ENCODE measurements at regions not wholly inside any gene's neighbourhood (a gene's known extent, or its start where the extent isn't known, plus 50 kb on each side); places are given as distances from the start of the nearest gene placed in this dataset.

GRCh38 chr13:99654076-99654475 is 152.8 kb downstream of the TM9SF2 start:
- H3K4me3 Mint-ChIP-seq = no peak overlapping the region

GRCh38 chr13:99653526-99653925 is 152.3 kb downstream of the TM9SF2 start:
- no peak overlapping the region for H3K27ac Mint-ChIP-seq
- H3K36me3 Mint-ChIP-seq (ENCODE audit: low read depth) = no peaks in the 10 kb centered on the region
- H3K27me3 Mint-ChIP-seq = no peaks in the 10 kb centered on the region
- no peaks in the 10 kb centered on the region for H3K9me3 Mint-ChIP-seq
- H3K4me3 Mint-ChIP-seq = no peak overlapping the region
- H3K4me1 Mint-ChIP-seq (ENCODE audit: low read depth) = peaks cover 32% of the 10 kb centered on the region

More at GRCh38 chr13:99654076-99654475, 152.8 kb downstream of the TM9SF2 start:
- H3K4me1 Mint-ChIP-seq (ENCODE audit: low read depth) = peaks cover 37% of the 10 kb centered on the region
- H3K27ac Mint-ChIP-seq = no peak overlapping the region
- H3K36me3 Mint-ChIP-seq (ENCODE audit: low read depth) = no peaks in the 10 kb centered on the region
- no peaks in the 10 kb centered on the region for H3K9me3 Mint-ChIP-seq
- no peaks in the 10 kb centered on the region for H3K27me3 Mint-ChIP-seq

- H3K9me3 Mint-ChIP-seq = no peaks in the 10 kb centered on the region
- peaks cover 28% of the 10 kb centered on the region for H3K4me1 Mint-ChIP-seq (ENCODE audit: low read depth)
- no peak overlapping the region for H3K4me3 Mint-ChIP-seq
- H3K36me3 Mint-ChIP-seq (ENCODE audit: low read depth) = no peaks in the 10 kb centered on the region
- H3K27me3 Mint-ChIP-seq = no peaks in the 10 kb centered on the region
- no peak overlapping the region for H3K27ac Mint-ChIP-seq
Observed at GRCh38 chr13:99652901-99653300, 151.6 kb downstream of the TM9SF2 start.

GRCh38 chr13:99652141-99652540 is 150.9 kb downstream of the TM9SF2 start:
- Mint-ChIP-seq H3K27me3 (no peaks in the 10 kb centered on the region), H3K4me3 (no peak overlapping the region), H3K27ac (no peak overlapping the region), H3K9me3 (no peaks in the 10 kb centered on the region), H3K36me3 (ENCODE audit: low read depth) (no peaks in the 10 kb centered on the region), H3K4me1 (ENCODE audit: low read depth) (peaks cover 21% of the 10 kb centered on the region)

- no peak overlapping the region for H3K4me3 Mint-ChIP-seq
- H3K4me1 Mint-ChIP-seq (ENCODE audit: low read depth) = peaks cover 10% of the 10 kb centered on the region
- H3K27me3 Mint-ChIP-seq = no peaks in the 10 kb centered on the region
- H3K27ac Mint-ChIP-seq = no peak overlapping the region
- no peaks in the 10 kb centered on the region for H3K36me3 Mint-ChIP-seq (ENCODE audit: low read depth)
- H3K9me3 Mint-ChIP-seq = no peaks in the 10 kb centered on the region
Observed at GRCh38 chr13:99651016-99651415, 149.7 kb downstream of the TM9SF2 start.

GRCh38 chr13:99650410-99650809 is 149.1 kb downstream of the TM9SF2 start:
- Mint-ChIP-seq H3K36me3 (ENCODE audit: low read depth) (no peaks in the 10 kb centered on the region), H3K27ac (no peak overlapping the region), H3K9me3 (no peaks in the 10 kb centered on the region), H3K27me3 (no peaks in the 10 kb centered on the region), H3K4me3 (no peak overlapping the region), H3K4me1 (ENCODE audit: low read depth) (peaks cover 3% of the 10 kb centered on the region)

- Mint-ChIP-seq H3K27ac (no peak overlapping the region), H3K36me3 (ENCODE audit: low read depth) (no peaks in the 10 kb centered on the region), H3K9me3 (no peaks in the 10 kb centered on the region), H3K4me1 (ENCODE audit: low read depth) (no peaks in the 10 kb centered on the region), H3K4me3 (no peak overlapping the region), H3K27me3 (no peaks in the 10 kb centered on the region)
Observed at GRCh38 chr13:99648927-99649326, 147.7 kb downstream of the TM9SF2 start.

GRCh38 chr13:99648066-99648665 is 146.9 kb downstream of the TM9SF2 start:
- Mint-ChIP-seq H3K36me3 (ENCODE audit: low read depth) (no peaks in the 10 kb centered on the region), H3K4me3 (no peak overlapping the region), H3K27me3 (no peaks in the 10 kb centered on the region), H3K9me3 (no peaks in the 10 kb centered on the region), H3K4me1 (ENCODE audit: low read depth) (no peaks in the 10 kb centered on the region), H3K27ac (no peak overlapping the region)

GRCh38 chr13:99647596-99647985 is 146.3 kb downstream of the TM9SF2 start:
- Mint-ChIP-seq H3K36me3 (ENCODE audit: low read depth) (no peaks in the 10 kb centered on the region), H3K4me3 (no peak overlapping the region), H3K27me3 (no peaks in the 10 kb centered on the region), H3K27ac (no peak overlapping the region), H3K9me3 (no peaks in the 10 kb centered on the region), H3K4me1 (ENCODE audit: low read depth) (no peaks in the 10 kb centered on the region)

GRCh38 chr13:99646866-99647595 is 145.8 kb downstream of the TM9SF2 start:
- no peaks in the 10 kb centered on the region for H3K27me3 Mint-ChIP-seq
- H3K4me3 Mint-ChIP-seq = no peak overlapping the region
- H3K9me3 Mint-ChIP-seq = no peaks in the 10 kb centered on the region
- no peaks in the 10 kb centered on the region for H3K36me3 Mint-ChIP-seq (ENCODE audit: low read depth)
- H3K27ac Mint-ChIP-seq = no peak overlapping the region
- no peaks in the 10 kb centered on the region for H3K4me1 Mint-ChIP-seq (ENCODE audit: low read depth)

GRCh38 chr13:99642841-99643240 is 141.6 kb downstream of the TM9SF2 start:
- no peak overlapping the region for H3K27ac Mint-ChIP-seq
- no peaks in the 10 kb centered on the region for H3K4me1 Mint-ChIP-seq (ENCODE audit: low read depth)
- no peaks in the 10 kb centered on the region for H3K27me3 Mint-ChIP-seq
- no peaks in the 10 kb centered on the region for H3K9me3 Mint-ChIP-seq
- H3K4me3 Mint-ChIP-seq = no peak overlapping the region
- H3K36me3 Mint-ChIP-seq (ENCODE audit: low read depth) = no peaks in the 10 kb centered on the region

GRCh38 chr13:99642006-99642405 is 140.7 kb downstream of the TM9SF2 start:
- Mint-ChIP-seq H3K36me3 (ENCODE audit: low read depth) (no peaks in the 10 kb centered on the region), H3K9me3 (no peaks in the 10 kb centered on the region), H3K27me3 (no peaks in the 10 kb centered on the region), H3K27ac (no peak overlapping the region), H3K4me3 (no peak overlapping the region), H3K4me1 (ENCODE audit: low read depth) (no peaks in the 10 kb centered on the region)

- Mint-ChIP-seq H3K27ac (no peak overlapping the region), H3K4me3 (no peak overlapping the region), H3K27me3 (no peaks in the 10 kb centered on the region), H3K4me1 (ENCODE audit: low read depth) (peaks cover 5% of the 10 kb centered on the region), H3K9me3 (no peaks in the 10 kb centered on the region), H3K36me3 (ENCODE audit: low read depth) (no peaks in the 10 kb centered on the region)
Observed at GRCh38 chr13:99640260-99640659, 139.0 kb downstream of the TM9SF2 start.

- Mint-ChIP-seq H3K27ac (no peak overlapping the region), H3K36me3 (ENCODE audit: low read depth) (no peaks in the 10 kb centered on the region), H3K4me3 (no peak overlapping the region), H3K27me3 (no peaks in the 10 kb centered on the region), H3K9me3 (no peaks in the 10 kb centered on the region), H3K4me1 (ENCODE audit: low read depth) (peaks cover 5% of the 10 kb centered on the region)
Observed at GRCh38 chr13:99639126-99639525, 137.9 kb downstream of the TM9SF2 start.

- Mint-ChIP-seq H3K27ac (no peak overlapping the region), H3K4me1 (ENCODE audit: low read depth) (peaks cover 5% of the 10 kb centered on the region), H3K9me3 (no peaks in the 10 kb centered on the region), H3K27me3 (no peaks in the 10 kb centered on the region), H3K4me3 (no peak overlapping the region), H3K36me3 (ENCODE audit: low read depth) (peaks cover 4% of the 10 kb centered on the region)
Observed at GRCh38 chr13:99636728-99637353, 135.6 kb downstream of the TM9SF2 start.
